K562 (cell line): ENCODE measurements at regions not wholly inside any gene's neighbourhood (a gene's known extent, or its start where the extent isn't known, plus 50 kb on each side); places are given as distances from the start of the nearest gene placed in this dataset.

Experiments used
- ATAC-seq: fragments of 200-7000 bp; cut with Tn5 transposase; 3 replicates; pipeline ENCODE4 v1.9.1; 2020; ENCODE audit warnings: moderate library complexity
- BruUV-seq: library from RNA; stranded (reverse); fragments of 400-500 nt; replicated peaks from 2 replicates; lab custom pipeline; 2021; lab: Mats Ljungman, UMichigan
- CTCF ChIA-PET: fragments of 300-600 bp; formaldehyde crosslinking; extraction: SDS; loops from one replicate; lab custom pipeline; 2021; ENCODE audit warnings: low intra/inter-chr PET ratio; lab: Yijun Ruan, JAX
- POLR2A ChIA-PET: fragments of 300-600, 350-650 bp; sonication (Branson Sonifier 250); formaldehyde crosslinking; extraction: SDS; loops from one replicate; lab custom pipeline; 2021; ENCODE audit warnings: antibody characterized with exemption, inconsistent platforms; lab: Yijun Ruan, JAX
- DNase-seq, 4 experiments: peaks; one replicate each; pipeline versions ENCODE4 v3.0.0 to v3.0.0-alpha.2; 2011 to 2018; ENCODE audit warnings: low spot score in 3 of 4, mixed read lengths in 3 of 4; ENCODE audit errors: extremely low read depth in 1 of 4
- FAIRE-seq: peaks from 2 replicates; lab custom pipeline; 2011; peaks lifted over from hg19 to GRCh38; lab: Jason Lieb, UNC
- H2AFZ ChIP-seq: 2 replicates; pipeline ENCODE4 v1.6.0; 2011; ENCODE audit warnings: low read depth, low read length, control low read depth, inconsistent platforms
- H3K27ac ChIP-seq: fragments of 200-600 bp; 3 replicates; pipeline ENCODE4 v1.8.0; 2011; ENCODE audit warnings: low read depth, mild to moderate bottlenecking, control low read depth, inconsistent platforms, low read length, moderate library complexity, mixed read lengths; ENCODE audit errors: extremely low read depth
- H3K27me3 ChIP-seq, 2 experiments: fragments of 300-600 bp in 1 of 2; 2 replicates in 1 of 2; 3 replicates in 1 of 2; pipeline versions ENCODE4 v1.6.0 to v1.8.0; 2011; ENCODE audit warnings: inconsistent platforms in 2 of 2, low read length in 2 of 2, mild to moderate bottlenecking in 1 of 2, mixed read lengths in 1 of 2, moderate library complexity in 1 of 2; ENCODE audit not compliant: control insufficient read depth in 2 of 2, insufficient read depth in 2 of 2
- H3K36me3 ChIP-seq: fragments of 300-600 bp; 3 replicates; pipeline ENCODE4 v1.8.0; 2011; ENCODE audit warnings: mild to moderate bottlenecking, low read length, inconsistent platforms; ENCODE audit not compliant: control insufficient read depth, insufficient read depth
- H3K4me1 ChIP-seq, 2 experiments: fragments of 200-600 bp in 1 of 2; replicated peaks in 1 of 2; 2 replicates in 1 of 2; 3 replicates in 1 of 2; pipeline versions ENCODE4 v1.5.1 to v1.8.0; 2011; ENCODE audit warnings: inconsistent platforms in 2 of 2, low read length in 2 of 2, mild to moderate bottlenecking in 1 of 2, mixed read lengths in 1 of 2, moderate library complexity in 1 of 2; ENCODE audit not compliant: control insufficient read depth in 2 of 2, insufficient read depth in 2 of 2
- H3K4me2 ChIP-seq: 2 replicates; pipeline ENCODE4 v1.6.1; 2011; ENCODE audit warnings: low read length, control low read depth, inconsistent platforms, mixed read lengths; ENCODE audit not compliant: insufficient read depth
- H3K4me3 ChIP-seq: fragments of 200-600 bp; sonication (generic), shearing (Covaris generic); 2 replicates; pipeline ENCODE4 v1.5.1; 2016; ENCODE audit warnings: control low read depth, inconsistent platforms
- H3K79me2 ChIP-seq: fragments of 200-600 bp; 3 replicates; pipeline ENCODE4 v1.8.0; 2011; ENCODE audit warnings: low read length, inconsistent platforms; ENCODE audit not compliant: control insufficient read depth, insufficient read depth
- H3K9ac ChIP-seq, 2 experiments: 2 replicates each; pipeline versions ENCODE4 v1.6.0 to v1.6.1; 2011; ENCODE audit warnings: low read depth in 2 of 2, low read length in 2 of 2, control low read depth in 1 of 2, inconsistent platforms in 1 of 2, mild to moderate bottlenecking in 1 of 2, mixed read lengths in 1 of 2; ENCODE audit not compliant: insufficient read depth in 1 of 2
- H3K9me1 ChIP-seq: one replicate; pipeline ENCODE4 v1.6.0; 2011; ENCODE audit warnings: inconsistent platforms, mild to moderate bottlenecking, low read length, moderate library complexity; ENCODE audit not compliant: control insufficient read depth, insufficient read depth
- H3K9me3 ChIP-seq: replicated peaks from 2 replicates; pipeline ENCODE4 v1.5.1; 2011; ENCODE audit warnings: low read depth, low read length, inconsistent platforms; ENCODE audit not compliant: control insufficient read depth, insufficient read depth
- H4K20me1 ChIP-seq: replicated peaks from 2 replicates; pipeline ENCODE4 v1.6.1; 2011; ENCODE audit warnings: low read length, inconsistent platforms, mixed read lengths; ENCODE audit not compliant: control insufficient read depth, insufficient read depth
- ARHGAP35 ChIP-seq: fragments of 450-650 bp; IDR thresholded peaks from 2 replicates; pipeline ENCODE4 v1.6.1; 2018; ENCODE audit not compliant: partially characterized antibody
- EGR1 ChIP-seq: fragments of 450-650 bp; conservative IDR thresholded peaks from 2 replicates; pipeline ENCODE4 v1.6.1; 2017; ENCODE audit warnings: mild to moderate bottlenecking
- ESRRA ChIP-seq: fragments of 450-650 bp; IDR thresholded peaks from 2 replicates; pipeline ENCODE4 v1.6.1; 2014; ENCODE audit warnings: low read depth, mild to moderate bottlenecking, moderate library complexity, borderline replicate concordance
- GTF2A2 ChIP-seq: IDR thresholded peaks from 2 replicates; pipeline ENCODE4 v1.6.1; 2016; ENCODE audit warnings: mild to moderate bottlenecking, missing genetic modification characterization, missing compliant biosample characterization
- SETDB1 ChIP-seq: IDR thresholded peaks from one replicate; pipeline ENCODE4 v1.6.1; 2012; ENCODE audit warnings: low read length, control low read depth, inconsistent platforms
- SMARCA5 ChIP-seq: fragments of 450-650 bp; IDR thresholded peaks from 2 replicates; pipeline ENCODE4 v1.6.1; 2016
- ZC3H8 ChIP-seq: fragments of 450-650 bp; IDR thresholded peaks from 2 replicates; pipeline ENCODE4 v1.6.1; 2017
- ZKSCAN1 ChIP-seq: fragments of 150-350 bp; IDR thresholded peaks from 2 replicates; pipeline ENCODE4 v1.6.1; 2016; ENCODE audit warnings: low read depth, low read length
- ZNF436 ChIP-seq: fragments of 250-450, 450-650 bp; sonication (Bioruptor Pico); formaldehyde crosslinking; IDR thresholded peaks from 2 replicates; pipeline ENCODE4 v1.7.0; 2020; ENCODE audit warnings: mild to moderate bottlenecking
- WGBS: fragments of 100-300 bp; shearing (Covaris generic); methylation state at CpG from one replicate; pipeline ENCODE4 v1.1.6; 2016; ENCODE audit warnings: low coverage, mixed read lengths; ENCODE audit not compliant: insufficient coverage; ENCODE audit errors: missing lambda C conversion rate; 5-methylcytosine and 5-hydroxymethylcytosine counted together
- in situ Hi-C: fragments of 300-500 bp; cut with MboI; formaldehyde crosslinking; loops from 4 replicates; pipeline ENCODE4 v1.15.0; 2018; ENCODE audit warnings: inconsistent platforms, mixed read lengths
- intact Hi-C: fragments of 100-400 bp; cut with micrococcal nuclease; formaldehyde crosslinking; loops from 2 replicates; pipeline ENCODE4 v1.14.2; 2022
- TF ChIP-seq, protein P1 (sequence below): sonication (generic); formaldehyde crosslinking; IDR thresholded peaks from 2 replicates; pipeline ENCODE4 v1.8.0; 2022; ENCODE audit warnings: missing genetic modification reagents, mild to moderate bottlenecking, borderline replicate concordance
- TF ChIP-seq, protein P2 (sequence below): fragments of 250-450 bp; sonication (Bioruptor Pico); IDR thresholded peaks from 2 replicates; pipeline ENCODE4 v1.5.0; 2020; ENCODE audit warnings: mild to moderate bottlenecking
- TF ChIP-seq, protein P3 (sequence below): fragments of 450-650 bp; formaldehyde crosslinking; conservative IDR thresholded peaks from 2 replicates; pipeline ENCODE4 v1.4.0; 2022; ENCODE audit warnings: mild to moderate bottlenecking, missing genetic modification characterization

DNA sequence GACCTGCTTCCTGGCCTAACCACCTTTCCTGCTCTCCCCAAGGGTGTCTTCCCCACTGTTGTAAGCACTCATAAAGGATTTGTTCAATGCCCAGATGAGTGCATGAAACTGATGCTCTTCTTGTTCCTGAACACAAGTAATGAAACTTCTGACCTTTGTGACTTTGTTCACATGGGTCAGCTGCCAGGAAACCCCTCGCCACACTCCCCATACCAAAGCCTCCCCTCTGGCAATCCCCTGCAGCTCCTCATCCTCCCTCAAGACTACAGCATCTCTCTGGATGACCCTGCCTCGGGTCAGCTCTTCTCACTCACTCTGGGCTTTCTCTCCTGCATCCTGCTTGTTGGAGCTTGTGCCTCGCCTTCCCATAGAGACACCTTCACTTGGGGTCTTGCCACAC is 72.2 kb upstream of the SPTLC1 start:
- ChIA-PET POLR2A (no interaction called here), CTCF (no interaction called here)
- Histone ChIP-seq H4K20me1 (no peaks in the 10 kb centered on the region), H3K27ac (no peak overlapping the region), H2AFZ (no peak overlapping the region), H3K9me3 (no peaks in the 10 kb centered on the region), H3K9me1 (no peaks in the 10 kb centered on the region), H3K36me3 (no peaks in the 10 kb centered on the region), H3K27me3 (no peaks in the 10 kb centered on the region), H3K4me3 (no peak overlapping the region), H3K9ac (no peak overlapping the region), H3K4me2 (no peak overlapping the region), H3K79me2 (no peaks in the 10 kb centered on the region), H3K4me1 (peaks cover 15 to 17% of the 10 kb centered on the region in 2 experiments; a peak in 4 of 5 replicates)
- in situ Hi-C loops = no loop called here
- intact Hi-C loops = no loop called here
- no TSS peak for BruUV-seq
- ATAC-seq = no peak
- no peak for FAIRE-seq
- TF ChIP-seq GTF2A2 (tag) = no peak
- TF ChIP-seq ZC3H8 = no peak
- TF ChIP-seq ZNF436 (CRISPR knock-in tag) = no peak
- DNase-seq = no peak
- 6% methylated on average over 3 of the region's 3 CpGs for WGBS

DNA sequence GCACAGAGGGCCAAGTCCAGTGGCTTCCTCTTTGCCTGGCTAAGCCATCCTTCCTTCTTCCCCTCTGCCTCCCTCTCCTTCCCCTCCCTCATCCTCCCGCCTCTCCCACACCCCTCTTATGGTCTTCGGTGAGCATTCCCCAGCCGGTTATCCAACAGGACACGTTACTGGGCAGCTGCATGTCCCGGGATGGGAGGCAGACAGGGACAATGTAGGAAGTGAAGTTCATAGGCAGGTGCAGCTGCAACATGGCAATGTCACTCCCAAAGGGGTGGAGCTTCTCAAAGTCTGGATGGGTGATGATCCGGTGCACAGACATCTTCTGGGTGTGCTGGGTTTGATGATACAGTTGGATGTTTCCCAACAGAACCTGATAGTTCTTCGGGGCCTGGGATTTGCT is 71.4 kb upstream of the SPTLC1 start:
- intact Hi-C loops (no loop called here), in situ Hi-C loops (no loop called here)
- no peak overlapping the region; a peak in 1 of 4 replicates for H3K9ac ChIP-seq
- POLR2A ChIA-PET = interaction anchor here (1.0 kb wide), 1 partner anchor 39 kb away, joined by 4 read pairs; no protein-coding TSS in a partner anchor
- no peaks in the 10 kb centered on the region for H3K36me3 ChIP-seq
- H3K9me3 ChIP-seq = peaks cover 4% of the 10 kb centered on the region
- BruUV-seq = no TSS peak
- H3K4me1 ChIP-seq = peaks cover 15 to 17% of the 10 kb centered on the region in 2 experiments; a peak in 3 of 5 replicates
- ATAC-seq = no peak
- no peak overlapping the region for H3K4me3 ChIP-seq
- no peaks in the 10 kb centered on the region for H3K9me1 ChIP-seq
- H3K4me2 ChIP-seq = no peak overlapping the region
- peak overlapping the region; percentile 57 for H2AFZ ChIP-seq
- TF ChIP-seq, protein P1, sequence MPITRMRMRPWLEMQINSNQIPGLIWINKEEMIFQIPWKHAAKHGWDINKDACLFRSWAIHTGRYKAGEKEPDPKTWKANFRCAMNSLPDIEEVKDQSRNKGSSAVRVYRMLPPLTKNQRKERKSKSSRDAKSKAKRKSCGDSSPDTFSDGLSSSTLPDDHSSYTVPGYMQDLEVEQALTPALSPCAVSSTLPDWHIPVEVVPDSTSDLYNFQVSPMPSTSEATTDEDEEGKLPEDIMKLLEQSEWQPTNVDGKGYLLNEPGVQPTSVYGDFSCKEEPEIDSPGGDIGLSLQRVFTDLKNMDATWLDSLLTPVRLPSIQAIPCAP (CRISPR knock-in tag) = no peak
- TF ChIP-seq SETDB1 (no peak), EGR1 (no peak), ARHGAP35 (no peak), ESRRA (no peak), SMARCA5 (no peak), ZKSCAN1 (no peak)
- TF ChIP-seq, protein P2, sequence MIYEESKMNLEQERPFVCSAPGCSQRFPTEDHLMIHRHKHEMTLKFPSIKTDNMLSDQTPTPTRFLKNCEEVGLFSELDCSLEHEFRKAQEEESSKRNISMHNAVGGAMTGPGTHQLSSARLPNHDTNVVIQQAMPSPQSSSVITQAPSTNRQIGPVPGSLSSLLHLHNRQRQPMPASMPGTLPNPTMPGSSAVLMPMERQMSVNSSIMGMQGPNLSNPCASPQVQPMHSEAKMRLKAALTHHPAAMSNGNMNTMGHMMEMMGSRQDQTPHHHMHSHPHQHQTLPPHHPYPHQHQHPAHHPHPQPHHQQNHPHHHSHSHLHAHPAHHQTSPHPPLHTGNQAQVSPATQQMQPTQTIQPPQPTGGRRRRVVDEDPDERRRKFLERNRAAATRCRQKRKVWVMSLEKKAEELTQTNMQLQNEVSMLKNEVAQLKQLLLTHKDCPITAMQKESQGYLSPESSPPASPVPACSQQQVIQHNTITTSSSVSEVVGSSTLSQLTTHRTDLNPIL (CRISPR knock-in tag) = no peak
- TF ChIP-seq, protein P3, sequence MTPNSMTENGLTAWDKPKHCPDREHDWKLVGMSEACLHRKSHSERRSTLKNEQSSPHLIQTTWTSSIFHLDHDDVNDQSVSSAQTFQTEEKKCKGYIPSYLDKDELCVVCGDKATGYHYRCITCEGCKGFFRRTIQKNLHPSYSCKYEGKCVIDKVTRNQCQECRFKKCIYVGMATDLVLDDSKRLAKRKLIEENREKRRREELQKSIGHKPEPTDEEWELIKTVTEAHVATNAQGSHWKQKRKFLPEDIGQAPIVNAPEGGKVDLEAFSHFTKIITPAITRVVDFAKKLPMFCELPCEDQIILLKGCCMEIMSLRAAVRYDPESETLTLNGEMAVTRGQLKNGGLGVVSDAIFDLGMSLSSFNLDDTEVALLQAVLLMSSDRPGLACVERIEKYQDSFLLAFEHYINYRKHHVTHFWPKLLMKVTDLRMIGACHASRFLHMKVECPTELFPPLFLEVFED (CRISPR knock-in tag) = no peak
- 18% methylated on average over 7 of the region's 7 CpGs for WGBS
- H3K27me3 ChIP-seq = no peaks in the 10 kb centered on the region
- CTCF ChIA-PET = no interaction called here
- DNase-seq = no peak
- no peaks in the 10 kb centered on the region for H4K20me1 ChIP-seq
- no peak overlapping the region for H3K27ac ChIP-seq
- FAIRE-seq = no peak
- no peaks in the 10 kb centered on the region for H3K79me2 ChIP-seq
